ENCODE measurements at regions not wholly inside any gene's neighbourhood (a gene's known extent, or its start where the extent isn't known, plus 50 kb on each side); places are given as distances from the start of the nearest gene placed in this dataset.

GRCh38 chr6:25014791-25015560 is 79.2 kb upstream of the RIPOR2 start:
- H3K36me3 ChIP-seq (ENCODE audit: low read depth, missing control alignments) = no peaks in the 10 kb centered on the region
- H3K27me3 ChIP-seq = no peaks in the 10 kb centered on the region
- no peak overlapping the region for H3K27ac ChIP-seq
- H3K4me3 ChIP-seq = no peak overlapping the region
- 62% methylated on average over 11 of the region's 11 CpGs for WGBS, 2 donors
- intact Hi-C loops (cut with DNase I; ENCODE audit: low total_unique reads) = loop anchor here (10.0 kb wide), 1 partner anchor 160 kb away; no protein-coding TSS in a partner anchor
- H3K9me3 ChIP-seq = no peaks in the 10 kb centered on the region
- DNase-seq = no peak
- H3K4me1 ChIP-seq = no peaks in the 10 kb centered on the region
- TF ChIP-seq POLR2A (IDR thresholded peaks at IDR 0.05) (no peak), CTCF (IDR thresholded peaks at IDR 0.05) (no peak)

GRCh38 chr6:25016014-25016720 is 80.4 kb upstream of the RIPOR2 start:
- Histone ChIP-seq H3K27ac (no peak overlapping the region), H3K4me3 (no peak overlapping the region), H3K9me3 (no peaks in the 10 kb centered on the region), H3K4me1 (no peaks in the 10 kb centered on the region), H3K27me3 (no peaks in the 10 kb centered on the region), H3K36me3 (ENCODE audit: low read depth, missing control alignments) (no peaks in the 10 kb centered on the region)
- intact Hi-C loops (cut with DNase I; ENCODE audit: low total_unique reads) = loop anchor here (10.0 kb wide), 1 partner anchor 161 kb away; no protein-coding TSS in a partner anchor
- no peak for DNase-seq
- WGBS, 2 donors = 88% methylated on average over 11 of the region's 11 CpGs
- TF ChIP-seq POLR2A (IDR thresholded peaks at IDR 0.05) (no peak), CTCF (IDR thresholded peaks at IDR 0.05) (no peak)

- H3K4me3 ChIP-seq = no peak overlapping the region
- no peaks in the 10 kb centered on the region for H3K27me3 ChIP-seq
- no peaks in the 10 kb centered on the region for H3K36me3 ChIP-seq (ENCODE audit: low read depth, missing control alignments)
- H3K9me3 ChIP-seq = no peaks in the 10 kb centered on the region
- TF ChIP-seq POLR2A (IDR thresholded peaks at IDR 0.05) (no peak), CTCF (IDR thresholded peaks at IDR 0.05) (no peak)
- WGBS, 2 donors = 91 to 93% methylated on average over 4 of the region's 4 CpGs
- DNase-seq = no peak
- H3K27ac ChIP-seq = no peak overlapping the region
- intact Hi-C loops (cut with DNase I; ENCODE audit: low total_unique reads) = loop anchor here (10.0 kb wide), 1 partner anchor 163 kb away; no protein-coding TSS in a partner anchor
- H3K4me1 ChIP-seq = no peaks in the 10 kb centered on the region
These were observed 81.7 kb upstream of the RIPOR2 start for GRCh38 chr6:25017486-25017885.

- no peaks in the 10 kb centered on the region for H3K36me3 ChIP-seq (ENCODE audit: low read depth, missing control alignments)
- DNase-seq = peak; percentile 55
- H3K27me3 ChIP-seq = no peaks in the 10 kb centered on the region
- no peaks in the 10 kb centered on the region for H3K4me1 ChIP-seq
- no peak overlapping the region for H3K27ac ChIP-seq
- no peaks in the 10 kb centered on the region for H3K9me3 ChIP-seq
- intact Hi-C loops (cut with DNase I; ENCODE audit: low total_unique reads) = loop anchor here (10.0 kb wide), 1 partner anchor 163 kb away; no protein-coding TSS in a partner anchor
- H3K4me3 ChIP-seq = no peak overlapping the region
- WGBS, 2 donors = 66 to 74% methylated on average over 7 of the region's 7 CpGs
- TF ChIP-seq CTCF (IDR thresholded peaks at IDR 0.05) (peak in 1 of 3 experiments; percentile 39), POLR2A (IDR thresholded peaks at IDR 0.05) (no peak)
These were observed 82.3 kb upstream of the RIPOR2 start for GRCh38 chr6:25017932-25018567.
